ENCODE measurements at regions not wholly inside any gene's neighbourhood (a gene's known extent, or its start where the extent isn't known, plus 50 kb on each side); places are given as distances from the start of the nearest gene placed in this dataset.

DNA sequence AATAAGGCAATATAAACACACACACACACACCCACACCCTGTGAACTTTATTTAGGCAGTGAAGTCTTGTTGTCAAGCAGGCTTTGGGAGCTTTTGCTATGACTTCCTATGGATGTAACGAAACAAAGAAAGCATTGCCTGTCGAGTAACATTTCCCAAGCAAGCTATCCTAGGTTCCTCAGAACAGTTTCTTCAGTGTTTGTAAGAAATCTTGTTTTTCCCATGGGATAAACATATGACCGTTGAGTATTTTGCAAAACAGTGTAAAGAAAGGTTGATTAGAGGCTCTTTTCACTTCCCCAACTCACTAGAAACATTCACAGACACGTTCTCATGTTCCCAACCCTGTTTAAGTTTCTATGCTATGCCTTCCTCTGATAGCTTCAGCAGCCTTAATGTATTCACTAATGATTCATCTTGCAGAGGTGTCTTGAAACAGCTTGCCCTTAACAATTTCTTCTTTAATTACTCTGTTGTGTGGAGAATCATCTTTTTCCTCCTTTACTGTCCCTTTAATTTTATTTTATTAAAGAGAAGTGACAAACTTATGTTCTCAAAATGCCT, 1947.1 kb upstream of the TENM3 start:
- TF ChIP-seq CTCF (IDR thresholded peaks at IDR 0.05) (no peak), POLR2A (IDR thresholded peaks at IDR 0.05) (no peak)
